ENCODE measurements at regions not wholly inside any gene's neighbourhood (a gene's known extent, or its start where the extent isn't known, plus 50 kb on each side); places are given as distances from the start of the nearest gene placed in this dataset.

GRCh38 chr2:40997362-40997761 lies 545.5 kb upstream of the SLC8A1 start:
- no CpG with 5 or more reads among the region's 4 CpGs for WGBS (ENCODE audit: insufficient coverage)
- no peak overlapping the region for H2AFZ ChIP-seq (ENCODE audit: insufficient read depth, low read depth, low read length, poor library complexity, severe bottlenecking)
- no peak for TF ChIP-seq CTCF (IDR thresholded peaks at IDR 0.05)
- no peak overlapping the region for H3K27ac ChIP-seq (ENCODE audit: low read depth in 1 of 2, low read length in 2 of 2)
- Mint-ChIP-seq H3K4me3 (no peak overlapping the region), H3K36me3 (no peaks in the 10 kb centered on the region), H3K27ac (no peak overlapping the region), H3K9me3 (peaks cover 0 to 5% (median 2%) of the 10 kb centered on the region in 7 donors), H3K4me1 (no peaks in the 10 kb centered on the region), H3K27me3 (ENCODE audit: low read depth in 3 of 3) (no peaks in the 10 kb centered on the region)
- no peak overlapping the region for H3K9ac ChIP-seq (ENCODE audit: insufficient read depth, low read length, poor library complexity, severe bottlenecking)
- no peaks in the 10 kb centered on the region for H3K4me1 ChIP-seq (ENCODE audit: control insufficient read depth in 1 of 2, insufficient read depth in 2 of 2, low read length in 2 of 2)
- H3K9me3 ChIP-seq (replicated peaks in 1 of 2; ENCODE audit: control insufficient read depth in 1 of 2, insufficient read depth in 1 of 2, low read length in 2 of 2) = peaks cover 0 to 3% of the 10 kb centered on the region in 2 donors
- no peak for DNase-seq
- H3K36me3 ChIP-seq (replicated peaks in 1 of 2; ENCODE audit: control insufficient read depth in 1 of 2, insufficient read depth in 2 of 2, low read length in 2 of 2) = no peaks in the 10 kb centered on the region
- no peaks in the 10 kb centered on the region for H3K27me3 ChIP-seq (ENCODE audit: control insufficient read depth in 2 of 2, insufficient read depth in 2 of 2, low read length in 2 of 2)
- no peaks in the 10 kb centered on the region for H4K20me1 ChIP-seq (ENCODE audit: insufficient read depth, low read length)
- no peak overlapping the region for H3K4me2 ChIP-seq (replicated peaks; ENCODE audit: extremely low read depth, low read length, poor library complexity, severe bottlenecking)
- H3K79me2 ChIP-seq (ENCODE audit: insufficient read depth, low read length) = no peaks in the 10 kb centered on the region
- intact Hi-C loops (cut with micrococcal nuclease) = no loop called here
- H3K4me3 ChIP-seq (replicated peaks in 1 of 3; ENCODE audit: low read depth in 2 of 3, low read length in 3 of 3) = no peak overlapping the region

DNA sequence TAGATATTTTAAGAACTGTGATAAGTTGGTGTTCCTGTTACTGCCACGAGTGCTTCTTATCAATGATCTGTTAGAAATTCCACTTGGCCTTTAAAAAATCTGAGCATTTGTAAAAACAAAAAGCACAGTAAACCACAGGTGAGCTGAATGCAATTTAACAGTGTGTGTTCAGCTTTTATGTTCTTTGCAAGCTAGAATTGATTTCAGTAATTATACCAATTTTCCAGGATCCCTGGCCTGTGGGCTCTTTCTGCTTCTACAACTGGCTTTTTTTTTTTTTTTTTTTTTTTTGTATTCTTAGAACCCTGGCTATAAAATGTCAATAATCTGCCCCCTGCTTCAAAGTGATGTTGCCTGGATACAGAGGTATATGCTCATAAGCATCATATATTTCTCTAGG lies 548.5 kb upstream of the SLC8A1 start:
- intact Hi-C loops (cut with micrococcal nuclease) = no loop called here
- H3K27ac Mint-ChIP-seq = no peak overlapping the region
- H3K27ac ChIP-seq (ENCODE audit: low read depth in 1 of 2, low read length in 2 of 2) = no peak overlapping the region
- no peaks in the 10 kb centered on the region for H3K36me3 Mint-ChIP-seq
- H4K20me1 ChIP-seq (ENCODE audit: insufficient read depth, low read length) = no peaks in the 10 kb centered on the region
- no peak overlapping the region for H3K4me3 ChIP-seq (replicated peaks in 1 of 3; ENCODE audit: low read depth in 2 of 3, low read length in 3 of 3)
- no peaks in the 10 kb centered on the region for H3K36me3 ChIP-seq (replicated peaks in 1 of 2; ENCODE audit: control insufficient read depth in 1 of 2, insufficient read depth in 2 of 2, low read length in 2 of 2)
- no peak for DNase-seq
- WGBS (ENCODE audit: insufficient coverage) = no CpG with 5 or more reads among the region's 1 CpG
- no peaks in the 10 kb centered on the region for H3K27me3 Mint-ChIP-seq (ENCODE audit: low read depth in 3 of 3)
- no peak for TF ChIP-seq CTCF (IDR thresholded peaks at IDR 0.05)
- peaks cover 0 to 5% (median 2%) of the 10 kb centered on the region in 7 donors for H3K9me3 Mint-ChIP-seq
- H3K79me2 ChIP-seq (ENCODE audit: insufficient read depth, low read length) = no peaks in the 10 kb centered on the region
- no peak overlapping the region for H3K4me3 Mint-ChIP-seq
- H2AFZ ChIP-seq (ENCODE audit: insufficient read depth, low read depth, low read length, poor library complexity, severe bottlenecking) = no peak overlapping the region
- H3K4me2 ChIP-seq (replicated peaks; ENCODE audit: extremely low read depth, low read length, poor library complexity, severe bottlenecking) = no peak overlapping the region
- H3K27me3 ChIP-seq (ENCODE audit: control insufficient read depth in 2 of 2, insufficient read depth in 2 of 2, low read length in 2 of 2) = no peaks in the 10 kb centered on the region
- no peaks in the 10 kb centered on the region for H3K4me1 Mint-ChIP-seq
- no peaks in the 10 kb centered on the region for H3K4me1 ChIP-seq (ENCODE audit: control insufficient read depth in 1 of 2, insufficient read depth in 2 of 2, low read length in 2 of 2)
- no peak overlapping the region for H3K9ac ChIP-seq (ENCODE audit: insufficient read depth, low read length, poor library complexity, severe bottlenecking)
- H3K9me3 ChIP-seq (replicated peaks in 1 of 2; ENCODE audit: control insufficient read depth in 1 of 2, insufficient read depth in 1 of 2, low read length in 2 of 2) = peaks cover 0 to 3% of the 10 kb centered on the region in 2 donors
